ENCODE measurements at regions not wholly inside any gene's neighbourhood (a gene's known extent, or its start where the extent isn't known, plus 50 kb on each side); places are given as distances from the start of the nearest gene placed in this dataset.

DNA sequence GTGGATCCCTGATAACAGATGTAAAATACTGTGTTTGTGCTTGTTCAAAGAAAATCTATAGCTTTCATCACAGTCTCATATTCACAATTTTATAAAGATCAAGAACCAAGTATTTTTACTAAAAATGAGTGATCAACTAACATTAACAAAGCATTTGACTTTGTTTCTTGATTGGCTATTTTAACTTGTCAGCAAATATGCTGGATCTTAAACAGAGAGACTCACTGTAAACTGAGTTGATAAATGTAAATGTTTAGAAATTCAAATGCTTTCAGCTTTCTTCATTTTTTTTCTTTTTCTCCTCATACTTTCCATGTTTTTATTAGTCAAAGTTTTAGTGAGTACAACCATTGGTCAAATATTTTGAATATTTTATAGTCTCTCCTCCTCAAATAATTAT, 923.0 kb upstream of the NR2F2 start:
- no peak for TF ChIP-seq CTCF (IDR thresholded peaks at IDR 0.05; ENCODE audit: insufficient read depth, low read length)
- no peak for TF ChIP-seq POLR2AphosphoS5 (IDR thresholded peaks at IDR 0.05; ENCODE audit: low read depth)
- TF ChIP-seq SPI1 (IDR thresholded peaks at IDR 0.05; ENCODE audit: borderline replicate concordance, low read depth), result no peak
- TF ChIP-seq GABPA (IDR thresholded peaks at IDR 0.05; ENCODE audit: low read depth), result no peak
